Eye (tissue), 1 donor: ENCODE measurements at regions not wholly inside any gene's neighbourhood (a gene's known extent, or its start where the extent isn't known, plus 50 kb on each side); places are given as distances from the start of the nearest gene placed in this dataset.
"Not testable (repeated sequence)": the region's sequence is repeated elsewhere in the genome, so short reads cannot be mapped to it uniquely, and the experiment has no call there.

Source experiments
- DNase-seq: peaks from one replicate; pipeline ENCODE4 v3.0.0-alpha.2; 2015

GRCh38 chrX:109880629-109881028 is 122.3 kb upstream of the TMEM164 start:
- no peak for DNase-seq

DNA sequence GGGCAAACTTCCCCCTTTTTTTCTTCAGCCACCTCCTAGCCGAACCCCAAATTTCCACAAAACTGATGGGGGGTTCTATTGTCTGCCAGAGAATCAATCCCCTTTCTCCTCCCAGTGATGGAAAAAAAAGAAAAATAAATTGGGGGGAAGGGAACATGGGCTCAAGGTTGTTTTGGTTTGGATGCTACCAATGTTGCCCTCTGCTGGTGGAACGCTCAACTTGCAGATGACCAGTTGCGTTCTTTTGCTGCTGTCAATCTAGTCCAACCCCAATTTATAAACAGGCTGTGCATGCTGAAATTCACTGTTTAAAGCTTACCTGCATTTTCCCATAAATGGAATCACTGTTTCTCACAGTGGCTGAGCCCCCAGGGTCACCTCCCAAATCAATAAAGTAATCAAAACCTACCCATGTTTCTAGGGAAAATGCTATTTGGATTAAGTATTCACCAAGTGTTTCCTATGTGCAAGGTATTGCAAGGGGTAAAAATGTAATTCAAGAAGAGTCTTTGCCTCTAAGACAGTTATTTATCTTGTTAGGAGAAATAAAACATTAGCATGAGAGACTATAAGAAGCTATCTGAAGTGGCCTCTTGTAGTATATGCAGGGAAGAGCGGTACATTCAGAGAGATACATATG is 116.7 kb upstream of the TMEM164 start:
- DNase-seq: peak; percentile 47

- DNase-seq: peak; percentile 9
Measured at GRCh38 chrX:109889289-109890006, 113.5 kb upstream of the TMEM164 start.

GRCh38 chrX:109890300-109890699 is 112.6 kb upstream of the TMEM164 start:
- no peak for DNase-seq

- DNase-seq: peak; percentile 71
Measured at GRCh38 chrX:109890910-109891502, 111.9 kb upstream of the TMEM164 start.

DNA sequence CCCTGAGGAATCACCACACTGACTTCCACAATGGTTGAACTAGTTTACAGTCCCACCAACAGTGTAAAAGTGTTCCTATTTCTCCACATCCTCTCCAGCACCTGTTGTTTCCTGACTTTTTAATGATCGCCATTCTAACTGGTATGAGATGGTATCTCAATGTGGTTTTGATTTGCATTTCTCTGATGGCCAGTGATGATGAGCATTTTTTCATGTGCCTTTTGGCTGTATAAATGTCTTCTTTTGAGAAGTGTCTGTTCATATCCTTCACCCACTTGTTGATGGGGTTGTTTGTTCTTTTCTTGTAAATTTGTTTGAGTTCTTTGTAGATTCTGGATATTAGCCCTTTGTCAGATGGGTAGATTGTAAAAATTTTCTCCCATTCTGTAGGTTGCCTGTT is 106.9 kb upstream of the TMEM164 start:
- not testable (repeated sequence) for DNase-seq

DNA sequence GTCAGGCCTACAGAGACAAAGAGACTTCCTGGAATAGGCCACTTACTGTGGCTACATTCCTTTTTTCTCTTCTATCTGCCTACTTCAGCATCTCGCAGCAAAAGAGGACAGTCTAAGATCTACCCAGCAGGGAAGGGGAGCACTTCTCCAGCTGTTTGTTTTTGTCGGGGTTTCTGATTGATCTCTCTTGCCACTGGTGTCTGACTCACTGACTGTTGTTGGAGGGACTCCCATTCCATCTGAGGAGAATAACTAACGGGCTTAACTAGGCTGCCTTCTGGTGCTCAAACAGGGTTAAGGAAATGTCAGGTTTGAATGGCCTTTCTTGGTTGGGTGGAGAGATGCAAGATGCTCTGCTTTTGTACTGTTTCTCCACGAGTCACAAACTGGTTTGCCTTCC is 100.2 kb upstream of the TMEM164 start:
- no peak for DNase-seq

DNA sequence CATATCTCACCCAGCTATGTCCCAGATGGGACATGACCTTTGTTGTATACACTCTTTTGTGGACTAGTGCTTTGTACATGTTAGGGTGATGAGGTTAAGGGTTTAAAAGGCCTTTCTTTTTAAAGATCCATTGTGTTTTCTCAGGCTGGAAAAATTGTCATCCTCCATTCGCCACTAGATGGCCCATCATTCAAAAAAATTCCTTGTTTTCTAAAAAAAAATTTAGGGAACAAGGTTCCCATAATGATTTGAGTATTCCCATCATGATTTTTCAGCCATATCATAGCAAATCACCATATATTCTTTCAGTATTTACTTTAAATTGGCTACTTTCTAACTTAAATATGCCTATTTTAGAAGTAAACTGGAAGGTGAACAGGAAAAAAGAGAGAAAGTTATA is 91.9 kb upstream of the TMEM164 start:
- DNase-seq: peak; percentile 13

- DNase-seq: not testable (repeated sequence)
Measured at GRCh38 chrX:109912993-109913392, 89.9 kb upstream of the TMEM164 start.

- no peak for DNase-seq
Measured at GRCh38 chrX:109914114-109914849, 88.6 kb upstream of the TMEM164 start.

DNA sequence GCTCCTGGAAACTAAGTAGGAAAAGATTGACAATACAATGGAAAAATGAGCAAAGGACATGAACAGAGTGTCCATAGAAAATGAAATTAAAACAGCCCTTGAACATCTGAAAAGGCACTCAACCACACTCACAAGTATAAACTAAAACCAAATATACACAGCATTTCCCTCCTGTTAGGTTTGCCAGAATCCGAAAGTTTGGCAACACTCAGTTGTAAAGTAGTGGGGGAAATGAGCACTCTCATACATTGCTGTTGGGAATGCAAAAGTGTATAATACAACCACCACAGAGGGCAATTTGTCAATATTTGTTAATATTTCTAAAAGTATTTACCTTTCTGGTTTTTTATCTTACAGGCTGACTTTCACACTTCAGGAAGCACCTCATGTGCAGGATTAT is 84.2 kb upstream of the TMEM164 start:
- DNase-seq: no peak

- DNase-seq: no peak
Measured at GRCh38 chrX:109920325-109920724, 82.6 kb upstream of the TMEM164 start.

- no peak for DNase-seq
Measured at GRCh38 chrX:109920868-109921267, 82.0 kb upstream of the TMEM164 start.

DNA sequence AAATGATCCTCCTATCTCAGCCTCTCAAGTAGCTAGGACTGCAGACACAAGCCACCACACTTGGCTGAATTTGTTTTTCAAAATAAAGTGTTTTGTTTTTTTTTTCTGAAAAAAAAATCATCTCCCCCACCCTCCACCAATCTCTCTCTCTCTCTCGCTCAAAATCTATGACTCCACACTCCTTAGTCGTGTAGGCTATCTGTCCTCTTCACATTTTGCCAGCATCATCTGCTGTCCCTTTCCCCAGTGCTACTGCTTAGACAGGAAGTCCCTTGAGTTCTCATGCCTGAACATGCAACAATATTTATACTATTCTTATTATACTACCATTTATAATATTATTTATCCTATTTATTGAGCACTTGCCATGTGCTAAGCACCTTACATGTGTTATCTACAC is 80.7 kb upstream of the TMEM164 start:
- no peak for DNase-seq

GRCh38 chrX:109925003-109925402 is 77.9 kb upstream of the TMEM164 start:
- DNase-seq: not testable (repeated sequence)

DNA sequence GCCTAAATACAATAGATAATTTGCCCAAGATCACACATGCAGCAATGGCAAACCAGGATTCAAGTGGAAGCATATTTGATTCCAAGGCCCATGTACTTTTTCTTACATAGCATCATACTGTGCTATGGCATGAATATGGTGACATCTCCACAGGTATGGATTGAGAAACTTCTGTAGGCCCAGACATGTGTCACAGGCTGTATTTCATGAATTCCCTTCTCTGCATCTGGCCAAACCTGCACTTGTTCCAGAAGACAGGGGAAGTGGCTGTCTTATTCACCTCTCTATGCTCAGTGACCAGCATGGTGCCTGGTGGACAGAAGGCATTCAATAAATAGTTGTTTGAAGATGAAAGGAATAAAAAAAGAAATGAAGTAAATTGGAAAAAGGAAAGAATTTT is 77.3 kb upstream of the TMEM164 start:
- no peak for DNase-seq

DNA sequence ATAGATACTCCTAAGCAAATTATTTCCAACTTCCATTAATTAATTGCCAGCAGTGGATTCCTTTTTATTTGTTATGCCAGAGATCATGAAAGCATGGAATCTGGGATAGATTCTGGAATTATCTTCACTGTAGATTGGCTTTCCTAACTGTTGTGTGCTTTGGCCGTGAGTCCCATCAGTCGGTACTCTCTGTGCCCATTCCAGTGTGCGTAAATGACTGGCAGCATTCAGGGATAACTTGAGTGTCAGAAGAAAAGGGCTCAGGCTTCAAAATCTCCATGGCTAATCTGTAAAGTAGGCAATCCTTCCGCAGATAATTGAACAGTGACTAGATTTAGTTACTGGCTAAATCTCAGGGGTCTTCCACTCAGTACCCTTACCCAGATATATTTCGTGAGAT is 76.8 kb upstream of the TMEM164 start:
- no peak for DNase-seq

- no peak for DNase-seq
Measured at GRCh38 chrX:109926743-109927662, 75.9 kb upstream of the TMEM164 start.

GRCh38 chrX:109927663-109928273 is 75.1 kb upstream of the TMEM164 start:
- no peak for DNase-seq

DNA sequence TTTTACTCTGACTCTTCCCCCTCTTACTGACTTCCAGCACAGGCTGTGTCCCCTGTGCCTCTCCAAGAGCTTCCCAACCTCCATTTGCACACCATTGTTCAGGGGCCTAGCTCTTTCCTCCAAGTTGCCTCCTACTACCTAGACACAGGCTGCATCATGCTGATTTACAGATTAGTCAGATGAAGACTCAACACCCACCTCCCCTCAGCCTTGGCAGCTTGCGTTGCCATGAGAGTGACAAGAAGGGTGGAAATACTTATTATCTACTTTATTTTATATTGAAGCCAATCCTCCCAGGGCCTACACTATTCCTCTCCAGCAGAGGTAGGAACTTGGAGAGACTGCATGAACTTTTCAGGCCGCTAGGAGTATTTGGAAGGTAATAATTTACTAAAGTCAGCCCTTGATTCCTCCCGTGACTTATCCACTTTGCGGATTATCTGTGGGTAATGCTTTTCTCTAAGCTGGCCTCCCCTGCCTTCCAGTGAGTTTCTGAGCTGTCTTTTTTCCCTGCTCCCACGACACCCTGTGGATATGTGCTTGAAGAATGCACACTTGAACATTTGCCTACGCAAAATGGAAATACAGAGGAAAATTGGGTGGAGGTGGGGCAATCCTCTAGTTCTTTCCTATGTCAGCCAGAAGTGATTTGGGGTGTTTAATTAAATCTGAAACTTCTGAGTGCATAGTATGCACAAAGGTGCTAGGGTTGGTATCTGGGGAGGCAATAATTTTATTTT is 74.1 kb upstream of the TMEM164 start:
- DNase-seq: no peak

DNA sequence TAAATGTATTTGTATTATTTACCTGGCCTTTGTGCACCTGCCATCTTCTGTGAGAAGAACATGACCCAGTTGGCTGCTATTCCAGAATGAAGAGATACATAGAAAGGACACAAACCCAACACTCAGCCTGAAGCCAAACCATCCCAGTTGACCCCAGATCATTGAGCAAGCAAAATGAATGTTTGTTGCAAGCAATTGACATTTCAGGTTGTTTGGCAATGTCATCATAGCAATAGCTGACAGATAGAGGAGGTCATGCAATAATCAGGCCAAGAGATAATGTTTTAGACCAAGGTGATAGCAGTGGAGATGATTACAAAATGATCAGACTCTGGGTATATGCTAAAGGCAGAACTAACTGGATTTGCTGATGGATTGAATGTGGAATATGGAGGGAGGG is 71.2 kb upstream of the TMEM164 start:
- no peak for DNase-seq
